CD1c-positive myeloid dendritic cell (primary cell): ENCODE measurements at regions not wholly inside any gene's neighbourhood (a gene's known extent, or its start where the extent isn't known, plus 50 kb on each side); places are given as distances from the start of the nearest gene placed in this dataset.

ENCODE experiments used
- DNase-seq: peaks from one replicate; pipeline ENCODE4 v3.0.0-alpha.2; 2016; ENCODE audit errors: extremely low spot score

GRCh38 chr18:67380867-67381266 is 135.7 kb downstream of the DSEL start:
- DNase-seq: no peak

DNA sequence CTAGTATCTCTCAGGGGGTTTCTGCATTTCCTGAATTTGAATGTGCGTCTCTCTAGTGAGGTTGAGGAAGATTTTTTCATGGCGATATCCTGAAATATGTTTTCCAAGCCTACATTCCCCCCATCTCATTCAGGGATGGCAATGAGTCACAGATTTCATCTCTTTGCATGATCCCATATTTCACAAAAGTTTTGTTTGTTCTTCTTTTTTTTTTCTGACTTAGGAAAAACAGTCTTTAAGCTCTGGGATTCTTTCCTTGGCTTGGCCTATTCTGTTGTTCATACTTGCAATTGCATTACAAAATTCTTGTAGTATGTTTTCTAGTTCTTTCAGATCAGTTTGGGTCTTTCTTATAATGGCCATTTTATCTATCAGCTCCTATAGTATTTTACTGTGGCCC is 136.5 kb downstream of the DSEL start:
- DNase-seq: no peak

GRCh38 chr18:67376372-67376771 is 140.1 kb downstream of the DSEL start:
- DNase-seq: no peak

DNA sequence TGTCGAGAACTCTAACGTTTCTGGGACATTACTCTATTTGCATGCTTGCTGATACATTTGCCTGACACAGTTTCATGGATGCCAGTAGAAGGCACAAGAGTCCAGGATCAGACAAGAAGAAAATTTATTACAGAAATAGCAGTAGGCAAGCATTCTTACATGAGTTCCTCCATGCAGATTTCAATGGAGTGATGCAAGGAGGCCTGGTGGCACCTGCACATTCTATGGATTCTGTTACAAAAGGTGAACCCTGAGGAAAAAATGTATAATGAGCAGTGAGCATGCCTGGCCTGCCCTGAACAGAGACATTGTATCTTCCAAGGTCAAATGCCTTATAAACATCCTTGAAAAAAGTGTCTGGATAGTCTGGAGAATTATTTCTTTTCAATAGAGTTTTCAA is 142.9 kb downstream of the DSEL start:
- no peak for DNase-seq

GRCh38 chr18:67367540-67367939 is 149.0 kb downstream of the DSEL start:
- DNase-seq: no peak

- no peak for DNase-seq
These were observed 152.8 kb downstream of the DSEL start for GRCh38 chr18:67363694-67364093.

DNA sequence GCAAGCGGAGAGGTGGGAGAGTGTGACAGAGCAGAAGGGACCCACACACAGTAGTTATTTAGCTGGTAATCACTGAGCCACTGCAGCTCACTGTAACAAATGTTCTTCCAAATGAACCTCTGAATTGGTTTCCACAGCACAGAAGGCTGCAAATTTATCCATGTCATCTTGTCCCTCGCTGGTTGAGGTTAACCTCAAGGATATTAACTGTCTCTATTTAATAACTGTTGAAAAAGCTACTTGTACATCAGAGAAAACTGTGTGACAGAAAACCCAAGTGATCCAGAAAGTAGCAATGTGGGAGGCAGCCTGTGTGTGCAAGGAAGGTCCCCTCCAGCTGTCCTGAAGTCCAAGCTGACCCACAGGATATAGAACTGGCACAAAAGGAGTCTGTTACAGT is 153.6 kb downstream of the DSEL start:
- DNase-seq: no peak

- DNase-seq: no peak
These were observed 156.4 kb downstream of the DSEL start for GRCh38 chr18:67359873-67360838.

GRCh38 chr18:67358947-67359346 is 157.6 kb downstream of the DSEL start:
- no peak for DNase-seq

DNA sequence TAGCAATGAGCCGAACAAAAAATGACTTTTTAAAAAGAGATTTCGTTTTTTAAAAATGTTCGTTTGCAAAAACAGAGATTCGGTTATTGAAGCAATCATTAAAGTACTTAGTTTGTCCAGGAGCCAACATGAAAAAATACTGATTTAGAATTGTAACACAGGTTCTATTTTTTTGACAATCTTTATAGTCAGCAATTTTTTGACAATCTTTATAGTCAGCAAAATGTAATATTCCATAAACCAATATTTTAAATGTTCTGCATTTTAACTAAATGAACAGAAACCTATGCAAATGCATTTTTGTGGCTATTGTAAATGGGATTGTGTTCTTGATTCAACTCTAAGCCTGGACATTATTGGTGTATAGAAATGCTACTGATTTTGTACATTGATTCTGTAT is 161.8 kb downstream of the DSEL start:
- no peak for DNase-seq

DNA sequence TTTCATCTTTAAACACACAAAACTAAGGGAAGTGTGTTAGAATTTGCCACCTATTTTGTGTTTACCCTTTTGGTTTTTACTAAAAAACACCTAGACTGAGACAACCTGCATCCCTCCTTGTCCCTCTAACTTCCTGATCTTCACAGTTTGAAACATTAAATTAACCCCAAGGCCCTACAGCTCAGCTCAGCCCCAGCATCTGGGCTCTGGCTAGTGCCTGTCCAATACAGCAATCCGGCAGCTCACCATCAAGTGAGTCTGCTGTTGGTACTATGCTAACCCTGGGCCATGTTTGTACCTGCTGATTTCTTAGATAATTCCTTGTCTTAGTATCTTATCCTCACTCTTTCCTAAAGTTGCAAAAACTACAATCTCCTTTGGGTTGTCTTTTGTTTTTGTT is 162.4 kb downstream of the DSEL start:
- DNase-seq: no peak

- no peak for DNase-seq
These were observed 169.1 kb downstream of the DSEL start for GRCh38 chr18:67347438-67347837.

DNA sequence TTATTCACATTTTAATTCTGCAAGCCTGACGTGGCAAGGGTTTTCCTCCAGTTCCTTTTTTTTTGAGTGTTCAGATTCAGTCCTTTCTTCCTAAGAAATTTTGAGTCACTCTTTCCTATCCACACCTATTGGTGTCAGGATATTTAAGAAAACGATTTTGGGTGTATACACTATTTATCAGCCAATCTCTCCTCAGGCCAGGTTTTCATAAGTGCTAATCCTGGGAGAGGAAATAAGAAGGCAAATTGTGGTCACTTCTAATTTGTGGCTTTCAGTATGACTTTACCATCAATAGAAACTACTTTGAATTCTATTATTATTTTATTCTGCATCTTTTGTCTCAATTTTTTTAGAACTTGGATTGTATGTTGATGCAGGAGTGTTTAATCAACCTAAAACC is 174.4 kb downstream of the DSEL start:
- DNase-seq: no peak

- DNase-seq: no peak
These were observed 178.8 kb downstream of the DSEL start for GRCh38 chr18:67337696-67338095.

DNA sequence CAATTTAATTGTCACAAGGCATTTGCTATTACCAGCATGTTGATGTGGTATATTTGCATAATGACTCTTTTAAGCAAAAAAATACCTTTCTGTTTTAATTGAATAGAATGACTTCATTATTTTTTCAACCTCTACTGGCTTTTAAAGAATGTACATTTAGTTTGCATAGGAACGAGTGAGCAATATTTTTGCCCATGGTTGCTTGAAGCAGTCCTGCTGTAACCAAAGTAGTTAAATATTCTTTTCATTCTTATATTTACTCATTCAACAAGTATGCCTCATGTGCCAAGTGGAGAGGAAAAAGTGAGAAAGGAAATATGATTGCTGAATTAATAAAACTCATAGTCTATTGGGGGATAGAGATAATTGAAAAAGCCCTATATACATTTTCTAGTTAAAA is 184.7 kb downstream of the DSEL start:
- no peak for DNase-seq

DNA sequence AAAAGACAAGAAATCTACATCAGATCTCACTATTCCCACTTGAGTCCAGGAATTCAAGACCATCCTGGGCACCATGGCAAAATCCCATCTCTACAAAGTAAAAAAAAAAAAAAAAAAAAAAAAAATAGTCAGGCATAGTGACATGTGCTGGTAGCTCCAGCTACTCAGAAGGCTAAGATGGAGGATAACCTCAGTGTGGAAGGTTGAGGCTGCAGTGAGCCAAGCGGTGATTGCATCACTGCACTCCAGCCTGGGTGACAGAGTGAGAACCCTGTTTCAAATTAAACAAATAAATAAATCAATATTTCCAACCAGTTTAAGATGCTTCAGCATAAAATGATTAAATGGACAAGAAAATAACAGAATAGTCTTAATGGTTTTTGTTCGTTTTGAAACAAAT is 197.4 kb downstream of the DSEL start:
- DNase-seq: no peak

DNA sequence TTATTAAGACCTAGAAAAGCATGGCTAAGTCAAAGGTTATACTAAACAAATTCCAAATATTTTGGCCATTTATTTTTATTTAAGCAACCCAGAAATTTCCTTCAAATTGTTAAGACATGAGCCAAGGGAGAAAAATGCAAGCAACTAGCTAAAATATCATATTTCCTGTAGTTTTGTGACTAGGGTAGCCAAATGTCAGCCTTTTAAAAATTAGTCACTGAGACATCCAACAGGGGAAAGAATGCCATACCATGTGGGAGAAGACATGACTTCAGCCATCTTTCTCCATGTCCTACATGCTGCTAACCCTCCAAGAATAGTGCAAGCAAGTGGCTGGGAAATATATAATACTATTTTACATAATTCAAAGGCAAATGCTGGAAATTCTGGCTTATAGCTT is 197.9 kb downstream of the DSEL start:
- DNase-seq: no peak

- no peak for DNase-seq
These were observed 205.7 kb downstream of the DSEL start for GRCh38 chr18:67310826-67311225.

- DNase-seq: no peak
These were observed 207.7 kb downstream of the DSEL start for GRCh38 chr18:67308819-67309218.

DNA sequence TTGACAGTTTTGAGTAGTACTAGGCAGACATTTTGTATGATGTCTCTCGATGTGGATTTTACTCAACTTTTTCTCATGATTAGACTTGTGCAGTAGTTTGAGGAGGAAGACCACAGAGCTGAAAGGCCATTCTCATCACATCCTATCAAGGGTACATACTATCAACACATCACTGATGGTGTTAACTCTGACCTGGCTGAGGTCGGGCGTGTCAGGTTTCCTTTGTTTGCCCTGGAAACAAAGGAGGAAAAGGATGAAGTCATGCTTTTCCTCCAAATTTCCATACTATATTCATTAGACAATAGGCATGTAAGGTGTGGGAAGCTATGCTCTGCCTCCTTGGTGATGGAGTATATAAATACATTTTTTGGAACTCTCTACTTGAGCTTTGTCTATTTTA is 211.1 kb downstream of the DSEL start:
- no peak for DNase-seq

DNA sequence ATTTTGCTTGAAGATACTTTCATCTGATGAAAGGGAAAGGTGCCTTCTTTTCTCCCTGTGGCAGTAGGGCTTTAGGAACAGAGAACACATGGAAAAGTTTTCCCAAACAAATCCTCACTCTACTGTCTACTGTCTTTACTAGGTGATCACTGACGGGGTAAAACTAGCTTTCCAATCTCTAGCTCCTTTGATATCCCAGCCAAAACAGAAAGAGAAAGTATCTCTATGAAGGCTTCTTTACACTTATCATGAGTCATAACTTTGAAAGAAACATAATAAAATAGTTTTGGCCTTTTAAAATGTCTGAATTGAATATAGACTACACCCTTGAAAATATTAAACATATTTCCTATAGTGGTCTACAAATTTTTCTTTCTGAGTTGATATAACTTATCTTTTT is 214.5 kb downstream of the DSEL start:
- no peak for DNase-seq

- no peak for DNase-seq
These were observed 214.9 kb downstream of the DSEL start for GRCh38 chr18:67301592-67301991.

DNA sequence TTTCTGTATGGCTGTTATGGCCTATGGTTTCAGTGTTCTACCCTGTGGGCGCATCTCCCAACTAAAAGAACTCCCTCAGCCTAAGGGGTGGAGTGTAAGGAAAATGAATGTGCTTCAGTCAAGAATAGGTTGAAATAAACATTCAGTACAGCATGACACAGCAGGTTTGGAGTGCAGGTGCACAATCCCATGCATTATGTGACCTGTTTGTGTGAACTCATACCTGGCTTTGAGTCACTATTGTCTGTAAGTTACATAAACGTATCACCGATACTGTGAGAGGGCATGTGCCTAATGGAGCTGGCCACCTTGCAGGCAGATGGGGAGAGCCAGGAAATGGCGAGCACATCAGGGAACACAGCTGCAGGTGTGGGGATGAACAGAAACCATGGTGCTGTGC is 216.0 kb downstream of the DSEL start:
- DNase-seq: no peak

- no peak for DNase-seq
These were observed 223.7 kb downstream of the DSEL start for GRCh38 chr18:67292814-67293213.
